ENCODE measurements at regions not wholly inside any gene's neighbourhood (a gene's known extent, or its start where the extent isn't known, plus 50 kb on each side); places are given as distances from the start of the nearest gene placed in this dataset.
"Not testable (repeated sequence)": the region's sequence is repeated elsewhere in the genome, so short reads cannot be mapped to it uniquely, and the experiment has no call there.

DNA sequence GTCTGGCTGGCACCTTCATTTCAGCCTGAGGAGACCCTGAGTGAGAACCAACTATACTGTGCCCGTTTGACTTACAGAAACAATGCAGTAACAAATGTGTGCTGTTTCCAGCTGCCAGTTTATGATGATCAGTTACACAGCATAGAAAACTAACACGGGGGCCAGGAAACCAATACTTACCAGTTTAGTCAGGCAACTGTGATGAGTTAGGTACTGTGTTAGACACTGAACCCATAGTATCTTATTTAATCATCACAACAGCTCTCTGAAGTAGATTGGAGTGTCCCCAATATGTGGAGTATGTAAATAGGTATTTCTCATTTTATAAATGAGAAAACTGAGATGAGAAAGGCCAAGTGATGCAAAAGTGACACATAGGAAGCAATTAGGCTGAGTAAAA lies 620.9 kb upstream of the KLF12 start:
- no peaks in the 10 kb centered on the region for H3K27me3 ChIP-seq (ENCODE audit: control insufficient read depth, insufficient read depth)
- no peaks in the 10 kb centered on the region for H3K4me1 ChIP-seq (ENCODE audit: control insufficient read depth, insufficient read depth, low read length)
- no peak for ATAC-seq
- no peaks in the 10 kb centered on the region for H3K9me3 ChIP-seq (ENCODE audit: control insufficient read depth, low read length)
- WGBS, result 81% methylated on average over 2 of the region's 2 CpGs
- no peak for DNase-seq
- no peak overlapping the region for H3K27ac ChIP-seq (ENCODE audit: low read length)
- intact Hi-C loops (cut with DNase I), result no loop called here
- H3K4me3 ChIP-seq (ENCODE audit: low read length), result no peak overlapping the region

DNA sequence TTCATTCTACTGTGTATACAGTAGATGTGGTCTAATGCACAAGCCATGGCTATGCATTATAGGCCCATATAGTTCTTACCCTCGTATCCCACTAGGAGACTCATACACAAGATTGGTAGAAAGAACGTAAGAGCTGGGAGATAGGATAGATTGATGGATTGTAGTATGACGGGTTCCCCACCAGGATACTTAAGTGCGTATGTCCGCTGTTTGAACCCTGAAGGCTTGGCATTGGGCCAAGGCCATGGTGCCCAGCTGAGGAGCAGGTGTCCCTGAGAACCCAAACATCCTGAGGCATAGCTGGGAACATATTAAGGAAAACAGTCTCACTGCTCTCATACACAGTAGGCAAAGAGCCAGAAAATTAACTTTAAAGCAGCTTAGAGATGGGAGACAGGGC lies 617.5 kb upstream of the KLF12 start:
- Histone ChIP-seq H3K9me3 (ENCODE audit: control insufficient read depth, low read length) (no peaks in the 10 kb centered on the region), H3K27me3 (ENCODE audit: control insufficient read depth, insufficient read depth) (no peaks in the 10 kb centered on the region), H3K4me1 (ENCODE audit: control insufficient read depth, insufficient read depth, low read length) (no peaks in the 10 kb centered on the region), H3K4me3 (ENCODE audit: low read length) (no peak overlapping the region), H3K27ac (ENCODE audit: low read length) (no peak overlapping the region)
- intact Hi-C loops (cut with DNase I), result no loop called here
- peak in 1 of 3 donors; percentile 43 for DNase-seq
- 96% methylated on average over 5 of the region's 5 CpGs for WGBS
- no peak for ATAC-seq

DNA sequence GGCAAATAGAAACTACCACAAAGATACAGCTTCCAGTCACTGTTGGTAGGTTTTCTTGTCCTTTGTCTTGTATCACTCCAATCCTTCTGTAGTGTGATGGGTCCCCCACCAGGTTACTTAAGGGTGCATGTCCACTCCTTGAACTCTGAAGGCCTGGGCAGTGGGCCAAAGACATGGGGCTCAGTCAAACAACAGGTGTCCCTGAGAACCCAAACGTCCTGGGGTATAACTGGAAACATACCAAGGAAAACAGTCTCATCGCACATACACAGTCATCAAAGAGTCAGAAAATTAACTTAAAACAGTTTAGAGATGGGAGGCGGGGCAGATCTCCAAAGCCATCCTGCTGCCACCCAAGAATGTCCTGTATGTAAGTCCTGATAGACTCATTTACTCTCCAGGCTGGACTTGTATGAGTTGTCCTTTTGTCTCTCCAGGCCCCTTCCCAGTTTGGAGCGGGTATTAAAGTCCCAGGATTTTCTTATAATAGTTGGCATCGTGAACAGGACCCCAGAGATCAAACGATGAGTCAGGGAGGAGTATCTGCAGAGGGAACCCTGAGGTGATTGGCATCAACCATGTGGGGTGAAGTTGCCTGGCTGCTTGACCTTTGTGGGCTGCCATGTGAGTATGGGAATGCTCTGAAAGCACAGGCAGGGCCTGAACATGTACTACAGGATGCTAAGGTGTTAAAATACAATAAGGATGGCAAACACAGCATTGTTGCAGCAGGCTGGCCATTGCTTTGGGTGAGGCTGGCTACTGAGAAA lies 613.2 kb upstream of the KLF12 start:
- ATAC-seq (no peak), DNase-seq (no peak)
- Histone ChIP-seq H3K9me3 (ENCODE audit: control insufficient read depth, low read length) (no peaks in the 10 kb centered on the region), H3K27ac (ENCODE audit: low read length) (no peak overlapping the region), H3K27me3 (ENCODE audit: control insufficient read depth, insufficient read depth) (no peaks in the 10 kb centered on the region), H3K4me3 (ENCODE audit: low read length) (no peak overlapping the region), H3K4me1 (ENCODE audit: control insufficient read depth, insufficient read depth, low read length) (no peaks in the 10 kb centered on the region)
- intact Hi-C loops (cut with DNase I), result no loop called here
- WGBS, result 80% methylated on average over 6 of the region's 6 CpGs

DNA sequence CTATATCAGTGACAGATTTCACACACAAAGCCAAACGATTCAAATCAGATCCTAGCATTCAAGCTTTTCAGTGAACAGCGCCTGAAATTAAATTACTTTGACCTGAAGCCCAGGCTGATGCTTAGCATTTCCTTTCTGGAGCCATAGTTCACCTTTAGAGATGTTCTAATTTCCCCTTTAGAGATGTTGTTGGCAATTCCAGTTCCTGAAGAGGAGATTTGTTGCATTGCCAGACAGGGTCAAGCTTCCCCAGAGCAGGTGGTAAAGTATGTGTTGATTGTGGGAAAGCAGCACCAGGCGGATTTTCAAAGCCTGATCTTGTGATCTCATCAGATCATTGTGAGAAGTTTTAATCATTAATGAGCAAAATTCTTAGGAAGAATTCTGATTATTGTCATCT lies 609.8 kb upstream of the KLF12 start:
- H3K9me3 ChIP-seq (ENCODE audit: control insufficient read depth, low read length), result no peaks in the 10 kb centered on the region
- WGBS, result 62% methylated on average over 3 of the region's 3 CpGs
- H3K27ac ChIP-seq (ENCODE audit: low read length), result no peak overlapping the region
- no peaks in the 10 kb centered on the region for H3K27me3 ChIP-seq (ENCODE audit: control insufficient read depth, insufficient read depth)
- no peak overlapping the region for H3K4me3 ChIP-seq (ENCODE audit: low read length)
- DNase-seq (no peak), ATAC-seq (no peak)
- intact Hi-C loops (cut with DNase I), result no loop called here
- no peaks in the 10 kb centered on the region for H3K4me1 ChIP-seq (ENCODE audit: control insufficient read depth, insufficient read depth, low read length)

DNA sequence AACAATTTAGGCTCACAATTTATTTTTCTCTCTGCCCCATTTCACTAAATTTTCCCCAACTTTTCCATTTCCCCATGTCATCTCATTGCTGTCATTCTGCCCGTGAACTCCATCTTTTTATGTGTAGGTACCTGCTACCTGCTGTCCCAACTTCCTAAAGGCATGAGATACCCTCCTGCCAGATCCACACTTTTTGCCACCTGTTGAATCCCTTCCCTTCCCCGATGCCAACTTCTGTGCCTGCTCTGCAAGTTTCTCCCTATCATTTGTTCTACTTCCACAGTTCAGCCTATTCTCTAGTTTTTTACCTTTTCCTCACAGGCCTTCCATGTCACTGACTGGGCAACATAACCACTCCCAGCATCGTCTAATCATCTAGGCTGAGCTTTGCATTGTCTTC lies 607.5 kb upstream of the KLF12 start:
- Histone ChIP-seq H3K4me1 (ENCODE audit: control insufficient read depth, insufficient read depth, low read length) (no peaks in the 10 kb centered on the region), H3K27ac (ENCODE audit: low read length) (no peak overlapping the region), H3K27me3 (ENCODE audit: control insufficient read depth, insufficient read depth) (no peaks in the 10 kb centered on the region), H3K4me3 (ENCODE audit: low read length) (no peak overlapping the region), H3K9me3 (ENCODE audit: control insufficient read depth, low read length) (no peaks in the 10 kb centered on the region)
- intact Hi-C loops (cut with DNase I), result no loop called here
- ATAC-seq, result no peak
- WGBS, result 97% methylated on average over 3 of the region's 3 CpGs
- DNase-seq, result no peak

DNA sequence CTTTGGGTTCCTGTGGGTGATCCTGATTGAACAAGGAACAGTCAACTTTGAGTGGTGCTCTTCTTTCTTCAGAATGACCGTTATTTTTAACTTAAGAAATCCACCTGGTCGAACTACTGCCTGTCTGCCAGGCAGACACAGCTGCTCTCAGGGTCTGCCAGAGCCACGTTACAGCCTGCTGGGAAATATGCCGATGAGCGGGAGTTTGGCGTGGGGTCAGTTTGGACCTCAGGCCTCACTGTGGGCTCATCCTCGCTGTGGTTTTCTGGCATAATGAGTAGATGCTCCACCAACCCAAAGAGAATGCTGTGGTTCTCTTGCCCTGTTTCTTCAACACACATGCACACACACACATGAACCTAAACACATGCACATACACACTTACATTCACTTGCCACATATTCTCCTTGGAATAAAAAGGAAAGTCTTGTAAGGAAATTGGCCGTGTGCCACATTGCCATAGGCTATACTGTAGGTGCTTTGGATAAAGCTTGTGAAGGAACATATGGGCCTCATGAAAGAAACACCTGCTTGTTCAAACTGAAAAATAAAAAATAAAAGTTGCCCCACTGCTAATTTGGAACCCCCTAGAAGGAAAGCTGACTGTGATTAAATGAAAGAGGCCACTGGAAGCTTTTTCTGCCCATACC lies 598.7 kb upstream of the KLF12 start:
- no peak for DNase-seq
- Histone ChIP-seq H3K4me3 (ENCODE audit: low read length) (no peak overlapping the region), H3K9me3 (ENCODE audit: control insufficient read depth, low read length) (no peaks in the 10 kb centered on the region), H3K4me1 (ENCODE audit: control insufficient read depth, insufficient read depth, low read length) (no peaks in the 10 kb centered on the region), H3K27me3 (ENCODE audit: control insufficient read depth, insufficient read depth) (no peaks in the 10 kb centered on the region), H3K27ac (ENCODE audit: low read length) (no peak overlapping the region)
- whole genome bisulfite sequencing, result 91% methylated on average over 8 of the region's 8 CpGs
- intact Hi-C loops (cut with DNase I), result no loop called here
- no peak for ATAC-seq

DNA sequence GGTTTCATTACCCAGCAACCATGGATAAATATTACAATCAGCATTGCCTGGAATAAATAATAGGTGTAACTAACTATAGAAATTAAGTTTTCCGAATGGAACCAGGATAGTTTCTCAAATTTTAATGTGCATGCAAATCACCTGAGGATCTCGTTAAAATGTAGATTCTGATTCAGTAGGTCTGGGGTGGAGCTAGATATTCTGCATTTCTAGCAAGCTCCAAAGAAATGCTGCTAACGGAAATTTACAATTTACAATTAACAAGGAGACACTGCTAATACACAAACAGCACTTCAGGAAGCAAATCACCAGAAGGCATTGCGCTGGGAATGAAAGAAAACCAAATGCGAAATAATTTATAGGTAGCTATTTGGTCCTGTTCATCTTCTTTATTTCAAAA lies 597.5 kb upstream of the KLF12 start:
- Histone ChIP-seq H3K4me3 (ENCODE audit: low read length) (no peak overlapping the region), H3K27ac (ENCODE audit: low read length) (no peak overlapping the region), H3K27me3 (ENCODE audit: control insufficient read depth, insufficient read depth) (no peaks in the 10 kb centered on the region), H3K4me1 (ENCODE audit: control insufficient read depth, insufficient read depth, low read length) (no peaks in the 10 kb centered on the region), H3K9me3 (ENCODE audit: control insufficient read depth, low read length) (no peaks in the 10 kb centered on the region)
- intact Hi-C loops (cut with DNase I), result no loop called here
- ATAC-seq, result no peak
- DNase-seq, result no peak
- 91% methylated on average over 5 of the region's 5 CpGs for WGBS

DNA sequence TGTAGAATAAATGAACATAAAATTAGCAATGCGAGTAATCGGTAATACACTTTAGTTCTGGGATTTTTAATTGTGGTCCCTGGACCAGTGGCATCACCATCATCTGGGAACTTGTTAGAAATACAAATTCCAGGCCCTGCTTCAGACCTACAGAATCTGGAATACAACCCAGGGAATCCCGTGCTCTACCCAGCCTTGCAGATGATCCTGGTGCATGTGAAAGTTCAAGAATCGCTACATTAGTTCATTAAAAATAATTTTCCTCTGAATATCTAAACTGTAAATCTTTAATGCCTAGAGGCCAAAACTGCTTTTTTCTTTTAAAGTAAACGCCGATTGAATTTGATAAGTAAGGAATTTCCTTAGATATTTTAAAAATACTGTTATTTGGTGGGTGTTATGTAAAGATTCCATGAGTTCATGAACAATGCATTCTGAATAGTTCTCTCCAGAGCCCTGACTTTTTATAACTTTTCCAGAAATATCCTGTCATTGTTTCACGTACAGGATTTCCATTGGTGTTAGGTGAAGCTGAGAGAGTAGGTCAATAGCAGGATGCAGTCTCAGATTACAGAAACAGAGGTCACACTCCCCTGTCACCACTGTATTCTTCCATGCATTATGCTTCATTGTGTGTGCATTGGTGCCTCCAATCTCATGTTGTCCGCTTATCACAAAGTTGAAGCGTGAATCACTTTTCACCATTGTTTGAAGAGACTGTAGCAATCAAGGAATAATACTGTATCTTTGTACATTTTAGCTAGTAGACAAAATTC lies 596.5 kb upstream of the KLF12 start:
- intact Hi-C loops (cut with DNase I), result no loop called here
- H3K4me1 ChIP-seq (ENCODE audit: control insufficient read depth, insufficient read depth, low read length), result no peaks in the 10 kb centered on the region
- ATAC-seq (peak in 1 of 2 donors; percentile 77), DNase-seq (no peak)
- H3K9me3 ChIP-seq (ENCODE audit: control insufficient read depth, low read length), result no peaks in the 10 kb centered on the region
- 68% methylated on average over 9 of the region's 9 CpGs for WGBS
- no peak overlapping the region for H3K27ac ChIP-seq (ENCODE audit: low read length)
- H3K27me3 ChIP-seq (ENCODE audit: control insufficient read depth, insufficient read depth), result no peaks in the 10 kb centered on the region
- H3K4me3 ChIP-seq (ENCODE audit: low read length), result no peak overlapping the region

DNA sequence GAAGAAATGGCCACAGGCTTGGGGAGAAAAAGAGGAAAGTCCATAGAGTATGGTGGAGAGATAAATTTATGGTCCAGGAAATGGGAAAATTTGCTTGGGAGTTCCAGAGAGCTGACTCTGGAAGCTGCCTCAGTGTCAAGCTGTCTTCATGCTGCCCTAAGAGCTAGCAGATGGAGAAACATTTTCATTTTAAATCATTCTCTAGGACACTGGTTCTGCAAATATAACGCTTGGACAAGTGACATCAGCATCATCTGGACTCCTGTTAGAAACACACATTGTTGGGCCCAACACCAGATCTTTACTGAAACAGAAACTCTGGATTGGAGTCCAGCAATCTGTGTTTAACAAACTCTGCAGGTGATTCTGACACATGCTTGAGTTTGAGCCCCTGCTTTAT lies 592.0 kb upstream of the KLF12 start:
- Histone ChIP-seq H3K4me3 (ENCODE audit: low read length) (no peak overlapping the region), H3K27ac (ENCODE audit: low read length) (no peak overlapping the region), H3K9me3 (ENCODE audit: control insufficient read depth, low read length) (no peaks in the 10 kb centered on the region), H3K4me1 (ENCODE audit: control insufficient read depth, insufficient read depth, low read length) (no peaks in the 10 kb centered on the region), H3K27me3 (ENCODE audit: control insufficient read depth, insufficient read depth) (no peaks in the 10 kb centered on the region)
- WGBS, result 80% methylated on average over 1 of the region's 1 CpG
- intact Hi-C loops (cut with DNase I), result no loop called here
- no peak for DNase-seq
- ATAC-seq, result no peak

DNA sequence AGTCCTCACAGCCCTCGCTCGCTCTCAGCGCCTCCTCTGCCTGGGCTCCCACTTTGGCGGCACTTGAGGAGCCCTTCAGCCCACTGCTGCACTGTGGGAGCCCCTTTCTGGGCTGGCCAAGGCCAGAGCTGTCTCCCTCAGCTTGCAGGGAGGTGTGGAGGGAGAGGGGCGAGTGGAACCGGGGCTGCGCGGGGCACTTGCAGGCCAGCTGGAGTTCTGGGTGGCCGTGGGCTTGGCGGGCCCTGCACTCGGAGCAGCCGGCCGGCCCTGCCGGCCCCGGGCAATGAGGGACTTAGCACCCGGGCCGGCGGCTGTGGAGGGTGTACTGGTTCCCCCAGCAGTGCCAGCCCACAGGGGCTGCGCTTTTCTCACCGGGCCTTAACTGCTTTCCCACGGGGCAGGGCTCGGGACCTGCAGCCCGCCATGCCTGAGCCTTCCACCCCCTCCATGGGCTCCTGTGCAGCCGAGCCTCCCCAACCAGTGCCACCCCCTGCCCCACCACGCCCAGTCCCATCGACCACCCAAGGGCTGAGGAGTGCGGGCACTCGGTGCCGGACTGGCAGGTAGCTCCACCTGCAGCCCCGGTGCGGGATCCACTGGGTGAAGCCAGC lies 584.1 kb upstream of the KLF12 start:
- H3K9me3 ChIP-seq (ENCODE audit: control insufficient read depth, low read length); H3K4me3 ChIP-seq (ENCODE audit: low read length); intact Hi-C loops (cut with DNase I); H3K27ac ChIP-seq (ENCODE audit: low read length); H3K4me1 ChIP-seq (ENCODE audit: control insufficient read depth, insufficient read depth, low read length); ATAC-seq; H3K27me3 ChIP-seq (ENCODE audit: control insufficient read depth, insufficient read depth); DNase-seq: not testable (repeated sequence)
- 96% methylated on average over 31 of the region's 31 CpGs for WGBS

DNA sequence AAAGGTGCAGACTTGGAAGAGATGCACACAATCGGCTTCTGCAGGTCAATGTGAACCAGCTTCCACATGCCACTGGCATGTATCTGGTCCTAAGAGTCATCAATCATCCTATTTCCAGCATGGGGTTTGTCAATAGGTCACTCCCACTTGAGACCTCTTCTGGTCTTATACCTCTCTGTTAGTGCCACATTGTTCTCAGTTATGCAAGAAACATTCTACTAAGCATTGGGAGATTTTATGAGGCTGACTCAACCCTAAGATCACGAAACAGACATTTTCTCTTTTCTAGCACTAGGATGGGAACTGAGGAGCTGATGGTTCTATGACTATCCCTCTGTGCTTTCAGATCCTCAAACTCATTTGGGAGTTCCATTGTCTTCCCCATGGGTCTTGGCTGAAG lies 581.5 kb upstream of the KLF12 start:
- intact Hi-C loops (cut with DNase I), result no loop called here
- DNase-seq (no peak), ATAC-seq (no peak)
- Histone ChIP-seq H3K27me3 (ENCODE audit: control insufficient read depth, insufficient read depth) (no peaks in the 10 kb centered on the region), H3K4me3 (ENCODE audit: low read length) (no peak overlapping the region), H3K9me3 (ENCODE audit: control insufficient read depth, low read length) (no peaks in the 10 kb centered on the region), H3K4me1 (ENCODE audit: control insufficient read depth, insufficient read depth, low read length) (no peaks in the 10 kb centered on the region), H3K27ac (ENCODE audit: low read length) (no peak overlapping the region)
- 85% methylated on average over 2 of the region's 2 CpGs for WGBS

Measured in right cardiac atrium (tissue), 5 donors.